ENCODE measurements at regions not wholly inside any gene's neighbourhood (a gene's known extent, or its start where the extent isn't known, plus 50 kb on each side); places are given as distances from the start of the nearest gene placed in this dataset.

- Histone ChIP-seq H3K27me3 (ENCODE audit: control insufficient read depth in 2 of 2, insufficient read depth in 2 of 2, low read length in 2 of 2) (no peaks in the 10 kb centered on the region), H3K79me2 (ENCODE audit: insufficient read depth, low read length) (no peaks in the 10 kb centered on the region), H3K9ac (ENCODE audit: insufficient read depth, low read length, poor library complexity, severe bottlenecking) (no peak overlapping the region), H3K4me3 (replicated peaks in 1 of 3; ENCODE audit: low read depth in 2 of 3, low read length in 3 of 3) (no peak overlapping the region), H3K4me2 (replicated peaks; ENCODE audit: extremely low read depth, low read length, poor library complexity, severe bottlenecking) (no peak overlapping the region), H2AFZ (ENCODE audit: insufficient read depth, low read depth, low read length, poor library complexity, severe bottlenecking) (no peak overlapping the region), H3K36me3 (replicated peaks in 1 of 2; ENCODE audit: control insufficient read depth in 1 of 2, insufficient read depth in 2 of 2, low read length in 2 of 2) (no peaks in the 10 kb centered on the region), H4K20me1 (ENCODE audit: insufficient read depth, low read length) (no peaks in the 10 kb centered on the region), H3K27ac (ENCODE audit: low read depth in 1 of 2, low read length in 2 of 2) (no peak overlapping the region), H3K9me3 (replicated peaks in 1 of 2; ENCODE audit: control insufficient read depth in 1 of 2, insufficient read depth in 1 of 2, low read length in 2 of 2) (peaks cover 0 to 15% of the 10 kb centered on the region in 2 donors), H3K4me1 (ENCODE audit: control insufficient read depth in 1 of 2, insufficient read depth in 2 of 2, low read length in 2 of 2) (peaks cover 7 to 9% of the 10 kb centered on the region in 2 donors)
- Mint-ChIP-seq H3K27me3 (ENCODE audit: low read depth in 3 of 3) (peaks cover 0 to 2% (median 0%) of the 10 kb centered on the region in 3 donors), H3K4me1 (peaks cover 7% of the 10 kb centered on the region), H3K27ac (no peak overlapping the region), H3K36me3 (no peaks in the 10 kb centered on the region), H3K9me3 (peaks cover 1 to 9% (median 7%) of the 10 kb centered on the region in 7 donors), H3K4me3 (no peak overlapping the region)
- no peak for DNase-seq
- intact Hi-C loops (cut with micrococcal nuclease), result no loop called here
- WGBS (ENCODE audit: insufficient coverage), result no CpG with 5 or more reads among the region's 1 CpG
- TF ChIP-seq, protein P1, sequence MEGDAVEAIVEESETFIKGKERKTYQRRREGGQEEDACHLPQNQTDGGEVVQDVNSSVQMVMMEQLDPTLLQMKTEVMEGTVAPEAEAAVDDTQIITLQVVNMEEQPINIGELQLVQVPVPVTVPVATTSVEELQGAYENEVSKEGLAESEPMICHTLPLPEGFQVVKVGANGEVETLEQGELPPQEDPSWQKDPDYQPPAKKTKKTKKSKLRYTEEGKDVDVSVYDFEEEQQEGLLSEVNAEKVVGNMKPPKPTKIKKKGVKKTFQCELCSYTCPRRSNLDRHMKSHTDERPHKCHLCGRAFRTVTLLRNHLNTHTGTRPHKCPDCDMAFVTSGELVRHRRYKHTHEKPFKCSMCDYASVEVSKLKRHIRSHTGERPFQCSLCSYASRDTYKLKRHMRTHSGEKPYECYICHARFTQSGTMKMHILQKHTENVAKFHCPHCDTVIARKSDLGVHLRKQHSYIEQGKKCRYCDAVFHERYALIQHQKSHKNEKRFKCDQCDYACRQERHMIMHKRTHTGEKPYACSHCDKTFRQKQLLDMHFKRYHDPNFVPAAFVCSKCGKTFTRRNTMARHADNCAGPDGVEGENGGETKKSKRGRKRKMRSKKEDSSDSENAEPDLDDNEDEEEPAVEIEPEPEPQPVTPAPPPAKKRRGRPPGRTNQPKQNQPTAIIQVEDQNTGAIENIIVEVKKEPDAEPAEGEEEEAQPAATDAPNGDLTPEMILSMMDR (IDR thresholded peaks at IDR 0.05), result no peak
These were observed 147.0 kb upstream of the ARID2 start for GRCh38 chr12:45582536-45582935.

DNA sequence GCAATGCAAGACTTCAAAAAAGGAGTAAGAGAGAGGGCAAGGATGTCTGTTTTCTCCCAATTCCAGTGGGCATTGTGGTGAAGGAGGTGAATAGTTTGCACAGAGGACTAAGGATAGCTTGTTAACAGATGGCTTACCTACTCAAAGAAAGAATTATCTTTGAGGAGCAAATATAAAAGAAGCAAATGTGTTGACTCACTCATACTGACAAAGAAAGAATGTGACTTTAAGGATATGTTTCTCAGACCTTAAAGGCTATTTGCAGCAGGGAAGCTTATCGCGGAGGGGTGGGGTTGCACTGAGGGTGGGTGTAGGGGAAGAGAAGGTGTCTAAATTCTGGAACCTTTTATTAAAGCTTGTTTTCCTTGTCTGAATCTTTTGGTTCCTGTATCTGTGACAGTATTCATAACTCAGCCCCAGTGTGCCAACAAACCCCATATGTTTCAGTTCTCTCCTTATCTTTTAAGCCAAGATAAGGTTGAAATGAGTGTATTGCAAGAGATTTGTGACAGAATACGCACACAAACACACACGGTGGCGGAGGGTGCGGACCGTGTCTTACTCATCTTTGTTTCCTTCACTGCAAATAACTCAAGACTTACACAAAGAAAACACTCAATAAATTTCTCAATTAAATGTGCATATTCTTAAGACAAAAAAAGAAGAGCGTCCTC is 146.4 kb upstream of the ARID2 start:
- no peak for DNase-seq
- H3K79me2 ChIP-seq (ENCODE audit: insufficient read depth, low read length), result no peaks in the 10 kb centered on the region
- 75% methylated on average over 2 of the region's 8 CpGs for WGBS (ENCODE audit: insufficient coverage)
- TF ChIP-seq, protein P1 (IDR thresholded peaks at IDR 0.05), result no peak
- Mint-ChIP-seq H3K36me3 (no peaks in the 10 kb centered on the region), H3K27me3 (ENCODE audit: low read depth in 3 of 3) (peaks cover 0 to 2% (median 0%) of the 10 kb centered on the region in 3 donors), H3K9me3 (peaks cover 1 to 9% (median 7%) of the 10 kb centered on the region in 7 donors), H3K4me3 (no peak overlapping the region), H3K27ac (no peak overlapping the region), H3K4me1 (peaks cover 3% of the 10 kb centered on the region)
- no peaks in the 10 kb centered on the region for H3K27me3 ChIP-seq (ENCODE audit: control insufficient read depth in 2 of 2, insufficient read depth in 2 of 2, low read length in 2 of 2)
- H3K4me1 ChIP-seq (ENCODE audit: control insufficient read depth in 1 of 2, insufficient read depth in 2 of 2, low read length in 2 of 2), result peaks cover 1 to 3% of the 10 kb centered on the region in 2 donors
- H3K27ac ChIP-seq (ENCODE audit: low read depth in 1 of 2, low read length in 2 of 2), result no peak overlapping the region
- H2AFZ ChIP-seq (ENCODE audit: insufficient read depth, low read depth, low read length, poor library complexity, severe bottlenecking), result no peak overlapping the region
- no peaks in the 10 kb centered on the region for H4K20me1 ChIP-seq (ENCODE audit: insufficient read depth, low read length)
- intact Hi-C loops (cut with micrococcal nuclease), result no loop called here
- H3K9me3 ChIP-seq (replicated peaks in 1 of 2; ENCODE audit: control insufficient read depth in 1 of 2, insufficient read depth in 1 of 2, low read length in 2 of 2), result peaks cover 0 to 15% of the 10 kb centered on the region in 2 donors
- H3K36me3 ChIP-seq (replicated peaks in 1 of 2; ENCODE audit: control insufficient read depth in 1 of 2, insufficient read depth in 2 of 2, low read length in 2 of 2), result no peaks in the 10 kb centered on the region
- no peak overlapping the region for H3K4me3 ChIP-seq (replicated peaks in 1 of 3; ENCODE audit: low read depth in 2 of 3, low read length in 3 of 3)
- H3K4me2 ChIP-seq (replicated peaks; ENCODE audit: extremely low read depth, low read length, poor library complexity, severe bottlenecking), result no peak overlapping the region
- H3K9ac ChIP-seq (ENCODE audit: insufficient read depth, low read length, poor library complexity, severe bottlenecking), result no peak overlapping the region

All from CD14-positive monocyte (primary cell).